Gastrocnemius medialis (tissue), 4 donors: ENCODE measurements at regions not wholly inside any gene's neighbourhood (a gene's known extent, or its start where the extent isn't known, plus 50 kb on each side); places are given as distances from the start of the nearest gene placed in this dataset.

ENCODE experiments used
- ATAC-seq, 2 donors: fragments of 150-250 bp; one replicate each; pipeline ENCODE4 v1.9.1; 2016
- DNase-seq, 2 donors: peaks; one replicate each; pipeline ENCODE4 v3.0.0-alpha.2; 2019
- H3K27ac ChIP-seq, 4 donors: fragments of 200-600 bp; sonication (generic); 1 replicate in 1 of 4; 2 replicates in 3 of 4; pipeline ENCODE4 v1.5.1; 2016 to 2018; ENCODE audit warnings: mild to moderate bottlenecking in 2 of 4, moderate library complexity in 1 of 4
- H3K27me3 ChIP-seq, 3 donors: fragments of 200-600 bp; sonication (generic) in 2 of 3; 1 replicate in 1 of 3; 2 replicates in 2 of 3; pipeline versions ENCODE4 v1.5.1 to v1.6.0; 2016 to 2019; ENCODE audit warnings: mild to moderate bottlenecking in 1 of 3, moderate library complexity in 1 of 3
- H3K36me3 ChIP-seq, 2 donors: fragments of 200-600 bp; sonication (generic) in 1 of 2; one replicate each; pipeline ENCODE4 v1.5.1; 2017 to 2018
- H3K4me1 ChIP-seq, 2 donors: fragments of 200-600 bp; sonication (generic) in 1 of 2; one replicate each; pipeline ENCODE4 v1.5.1; 2016 to 2017; ENCODE audit warnings: mild to moderate bottlenecking in 2 of 2
- H3K4me3 ChIP-seq, 4 donors: fragments of 200-600 bp; sonication (generic) in 3 of 4; 1 replicate in 1 of 4; 2 replicates in 3 of 4; pipeline ENCODE4 v1.5.1; 2016 to 2019; ENCODE audit warnings: mild to moderate bottlenecking in 2 of 4
- H3K9me3 ChIP-seq, 3 donors: fragments of 200-600 bp; sonication (generic) in 2 of 3; 1 replicate in 1 of 3; 2 replicates in 2 of 3; pipeline ENCODE4 v1.5.1; 2016 to 2019
- POLR2A ChIP-seq, 2 donors: fragments of 450-650 bp; IDR thresholded peaks; one replicate each; pipeline ENCODE4 v1.6.1; 2017; ENCODE audit warnings: antibody characterized with exemption in 2 of 2, mild to moderate bottlenecking in 2 of 2, moderate library complexity in 2 of 2
- in situ Hi-C, 4 donors: fragments of 200-750 bp; cut with MboI; loops; one replicate each; pipeline versions ENCODE4 v1.15.0 to v1.8.0; 2017; ENCODE audit warnings: low sequenced_read_pairs in 4 of 4
- intact Hi-C: fragments of 100-400 bp; cut with DNase I; formaldehyde crosslinking; loops from one replicate; pipeline ENCODE4 v1.15.1; 2023; ENCODE audit warnings: low total_unique reads
- TF ChIP-seq, protein P1 (sequence below), 5 experiments: fragments of 450-650 bp in 3 of 5; fragments of 200-600 bp in 2 of 5; sonication (generic) in 2 of 5; IDR thresholded peaks in 4 of 5; conservative IDR thresholded peaks in 1 of 5; 1 replicate in 4 of 5; 2 replicates in 1 of 5; pipeline ENCODE4 v1.5.1; 2016 to 2019; ENCODE audit warnings: antibody characterized with exemption in 5 of 5, mild to moderate bottlenecking in 3 of 5, moderate library complexity in 3 of 5

- Histone ChIP-seq H3K9me3 (peaks cover 0 to 2% (median 0%) of the 10 kb centered on the region in 3 donors), H3K4me1 (no peaks in the 10 kb centered on the region), H3K36me3 (no peaks in the 10 kb centered on the region), H3K27me3 (no peaks in the 10 kb centered on the region), H3K27ac (no peak overlapping the region), H3K4me3 (no peak overlapping the region)
- intact Hi-C loops (no loop called here), in situ Hi-C loops (no loop called here)
- DNase-seq (no peak), ATAC-seq (no peak)
- TF ChIP-seq, protein P1, sequence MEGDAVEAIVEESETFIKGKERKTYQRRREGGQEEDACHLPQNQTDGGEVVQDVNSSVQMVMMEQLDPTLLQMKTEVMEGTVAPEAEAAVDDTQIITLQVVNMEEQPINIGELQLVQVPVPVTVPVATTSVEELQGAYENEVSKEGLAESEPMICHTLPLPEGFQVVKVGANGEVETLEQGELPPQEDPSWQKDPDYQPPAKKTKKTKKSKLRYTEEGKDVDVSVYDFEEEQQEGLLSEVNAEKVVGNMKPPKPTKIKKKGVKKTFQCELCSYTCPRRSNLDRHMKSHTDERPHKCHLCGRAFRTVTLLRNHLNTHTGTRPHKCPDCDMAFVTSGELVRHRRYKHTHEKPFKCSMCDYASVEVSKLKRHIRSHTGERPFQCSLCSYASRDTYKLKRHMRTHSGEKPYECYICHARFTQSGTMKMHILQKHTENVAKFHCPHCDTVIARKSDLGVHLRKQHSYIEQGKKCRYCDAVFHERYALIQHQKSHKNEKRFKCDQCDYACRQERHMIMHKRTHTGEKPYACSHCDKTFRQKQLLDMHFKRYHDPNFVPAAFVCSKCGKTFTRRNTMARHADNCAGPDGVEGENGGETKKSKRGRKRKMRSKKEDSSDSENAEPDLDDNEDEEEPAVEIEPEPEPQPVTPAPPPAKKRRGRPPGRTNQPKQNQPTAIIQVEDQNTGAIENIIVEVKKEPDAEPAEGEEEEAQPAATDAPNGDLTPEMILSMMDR (IDR thresholded peaks at IDR 0.05 in 4 of 5, conservative IDR thresholded peaks at IDR 0.05 in 1 of 5): no peak
- TF ChIP-seq POLR2A (IDR thresholded peaks at IDR 0.05): no peak
These were observed 135.6 kb upstream of the LYZL2 start for GRCh38 chr10:30765022-30765615.

DNA sequence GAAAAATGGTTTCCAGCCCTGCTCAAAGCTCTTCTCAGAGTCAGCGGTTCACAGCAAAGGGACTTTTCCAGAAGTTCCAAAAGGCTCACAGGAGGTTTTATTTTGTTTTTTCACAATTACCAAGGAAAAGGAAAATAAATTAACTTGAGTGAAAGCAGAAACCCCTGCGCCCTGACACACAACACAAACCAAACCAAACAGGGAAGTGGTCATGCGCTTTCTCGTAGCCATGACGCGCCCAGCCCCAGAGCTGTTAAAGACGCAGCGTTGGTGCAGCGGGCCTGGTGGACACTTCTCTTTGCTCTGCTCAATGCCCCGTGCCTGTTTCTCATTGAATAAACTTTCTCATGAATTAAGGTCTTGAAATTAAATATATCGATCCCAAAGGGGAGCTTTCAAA is 134.4 kb upstream of the LYZL2 start:
- intact Hi-C loops (no loop called here), in situ Hi-C loops (no loop called here)
- H3K27ac ChIP-seq: no peak overlapping the region
- H3K4me3 ChIP-seq: no peak overlapping the region
- ATAC-seq: no peak
- no peaks in the 10 kb centered on the region for H3K36me3 ChIP-seq
- H3K4me1 ChIP-seq: no peaks in the 10 kb centered on the region
- DNase-seq: no peak
- no peaks in the 10 kb centered on the region for H3K9me3 ChIP-seq
- no peaks in the 10 kb centered on the region for H3K27me3 ChIP-seq
- TF ChIP-seq, protein P1 (IDR thresholded peaks at IDR 0.05 in 4 of 5, conservative IDR thresholded peaks at IDR 0.05 in 1 of 5): no peak
- no peak for TF ChIP-seq POLR2A (IDR thresholded peaks at IDR 0.05)

DNA sequence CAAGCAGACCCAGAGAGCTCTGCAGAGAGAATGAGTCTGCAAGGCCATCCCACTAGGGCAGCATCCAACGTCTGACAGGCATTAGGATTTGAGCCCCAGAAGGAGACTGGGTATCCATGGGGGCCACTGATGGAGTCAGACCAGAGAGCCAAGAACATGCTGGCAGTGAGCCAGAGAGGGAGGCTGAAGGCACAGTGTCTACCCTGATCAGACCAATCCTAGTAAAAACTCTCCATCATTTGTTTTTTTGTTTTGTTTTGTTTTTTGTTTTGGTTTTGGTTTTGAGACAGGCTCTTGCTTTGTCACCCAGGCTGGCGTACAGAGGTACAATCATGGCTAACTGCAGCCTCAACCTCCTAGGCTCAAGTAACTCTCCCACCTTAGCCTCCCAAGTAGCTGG is 133.1 kb upstream of the LYZL2 start:
- TF ChIP-seq POLR2A (IDR thresholded peaks at IDR 0.05): no peak
- TF ChIP-seq, protein P1 (IDR thresholded peaks at IDR 0.05 in 4 of 5, conservative IDR thresholded peaks at IDR 0.05 in 1 of 5): no peak
- H3K4me1 ChIP-seq: no peaks in the 10 kb centered on the region

DNA sequence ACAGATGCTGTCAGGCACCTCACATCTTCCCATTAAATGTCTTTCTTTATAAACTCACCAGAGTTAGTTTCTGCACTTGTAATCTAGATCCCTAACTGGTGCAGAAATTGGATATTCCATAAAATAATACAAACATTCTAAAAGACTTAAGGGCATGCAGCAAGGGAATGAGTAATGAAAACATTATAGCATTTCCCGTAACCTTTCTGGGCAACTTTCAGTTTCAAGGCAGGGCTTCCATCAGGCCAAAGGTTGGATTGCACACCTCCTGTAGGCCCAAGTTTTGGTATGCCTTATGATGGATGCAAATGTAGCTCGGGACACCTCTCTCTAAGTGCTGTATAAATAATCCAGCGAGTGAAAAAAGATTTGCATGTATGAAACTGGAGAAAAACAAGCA is 129.9 kb upstream of the LYZL2 start:
- intact Hi-C loops: no loop called here
- Histone ChIP-seq H3K27me3 (no peaks in the 10 kb centered on the region), H3K9me3 (no peaks in the 10 kb centered on the region), H3K36me3 (no peaks in the 10 kb centered on the region), H3K4me3 (no peak overlapping the region), H3K27ac (no peak overlapping the region), H3K4me1 (no peaks in the 10 kb centered on the region)
- no peak for TF ChIP-seq POLR2A (IDR thresholded peaks at IDR 0.05)
- TF ChIP-seq, protein P1 (IDR thresholded peaks at IDR 0.05 in 4 of 5, conservative IDR thresholded peaks at IDR 0.05 in 1 of 5): no peak
- DNase-seq (no peak), ATAC-seq (no peak)
- in situ Hi-C loops: loop anchor here in 1 of 4 donors (10.0 kb wide), 1 partner anchor 1055 kb away; no protein-coding TSS in a partner anchor

More for the DNA sequence above, 133.1 kb upstream of the LYZL2 start:
- Histone ChIP-seq H3K9me3 (no peaks in the 10 kb centered on the region), H3K4me3 (no peak overlapping the region), H3K36me3 (no peaks in the 10 kb centered on the region), H3K27me3 (no peaks in the 10 kb centered on the region), H3K27ac (no peak overlapping the region)
- intact Hi-C loops (no loop called here), in situ Hi-C loops (no loop called here)
- ATAC-seq (no peak), DNase-seq (no peak)

- Histone ChIP-seq H3K4me1 (no peaks in the 10 kb centered on the region), H3K9me3 (no peaks in the 10 kb centered on the region), H3K4me3 (no peak overlapping the region), H3K36me3 (no peaks in the 10 kb centered on the region), H3K27me3 (no peaks in the 10 kb centered on the region), H3K27ac (no peak overlapping the region)
- TF ChIP-seq, protein P1 (IDR thresholded peaks at IDR 0.05 in 4 of 5, conservative IDR thresholded peaks at IDR 0.05 in 1 of 5): no peak
- TF ChIP-seq POLR2A (IDR thresholded peaks at IDR 0.05): no peak
- in situ Hi-C loops (loop anchor here in 1 of 4 donors (10.0 kb wide), 1 partner anchor 1056 kb away; no protein-coding TSS in a partner anchor), intact Hi-C loops (no loop called here)
- no peak for ATAC-seq
- no peak for DNase-seq
These were observed 128.8 kb upstream of the LYZL2 start for GRCh38 chr10:30758338-30758737.
